Vagina (tissue), 2 donors: ENCODE measurements at regions not wholly inside any gene's neighbourhood (a gene's known extent, or its start where the extent isn't known, plus 50 kb on each side); places are given as distances from the start of the nearest gene placed in this dataset.

Experiments
- DNase-seq, 2 donors: peaks; one replicate each; pipeline ENCODE4 v3.0.0-alpha.2; 2017; ENCODE audit errors: extremely low spot score in 2 of 2
- H3K27ac ChIP-seq: fragments of 200-600 bp; sonication (generic); one replicate; pipeline ENCODE4 v1.5.1; 2019
- H3K27me3 ChIP-seq: fragments of 200-600 bp; sonication (generic); one replicate; pipeline ENCODE4 v1.5.1; 2019
- H3K36me3 ChIP-seq, 2 donors: fragments of 200-600 bp; sonication (generic); one replicate each; pipeline ENCODE4 v1.5.1; 2017 to 2019
- H3K4me1 ChIP-seq: fragments of 200-600 bp; sonication (generic); one replicate; pipeline ENCODE4 v1.5.1; 2019
- H3K4me3 ChIP-seq, 2 donors: fragments of 200-600 bp; sonication (generic); 1 replicate in 1 of 2; 2 replicates in 1 of 2; pipeline ENCODE4 v1.5.1; 2016 to 2019
- H3K9me3 ChIP-seq: fragments of 200-600 bp; sonication (generic); one replicate; pipeline ENCODE4 v1.5.1; 2019
- POLR2A ChIP-seq, 2 donors: fragments of 450-650 bp; IDR thresholded peaks; one replicate each; pipeline ENCODE4 v1.6.1; 2017; ENCODE audit warnings: antibody characterized with exemption in 2 of 2, mild to moderate bottlenecking in 2 of 2, moderate library complexity in 2 of 2
- POLR2AphosphoS5 ChIP-seq, 2 donors: sonication (generic); formaldehyde crosslinking; IDR thresholded peaks; one replicate each; pipeline ENCODE4 v1.9.0; 2017; ENCODE audit warnings: antibody characterized with exemption in 2 of 2, mild to moderate bottlenecking in 2 of 2, low read depth in 1 of 2; ENCODE audit not compliant: insufficient read depth in 1 of 2
- intact Hi-C: fragments of 100-400 bp; cut with DNase I; formaldehyde crosslinking; loops from one replicate; pipeline ENCODE4 v1.15.1; 2023
- TF ChIP-seq, protein P1 (sequence below), 3 experiments: fragments of 450-650 bp in 2 of 3; fragments of 200-600 bp in 1 of 3; sonication (generic) in 1 of 3; IDR thresholded peaks; one replicate each; pipeline ENCODE4 v1.5.1; 2017 to 2019; ENCODE audit warnings: antibody characterized with exemption in 3 of 3, mild to moderate bottlenecking in 2 of 3, moderate library complexity in 2 of 3

DNA sequence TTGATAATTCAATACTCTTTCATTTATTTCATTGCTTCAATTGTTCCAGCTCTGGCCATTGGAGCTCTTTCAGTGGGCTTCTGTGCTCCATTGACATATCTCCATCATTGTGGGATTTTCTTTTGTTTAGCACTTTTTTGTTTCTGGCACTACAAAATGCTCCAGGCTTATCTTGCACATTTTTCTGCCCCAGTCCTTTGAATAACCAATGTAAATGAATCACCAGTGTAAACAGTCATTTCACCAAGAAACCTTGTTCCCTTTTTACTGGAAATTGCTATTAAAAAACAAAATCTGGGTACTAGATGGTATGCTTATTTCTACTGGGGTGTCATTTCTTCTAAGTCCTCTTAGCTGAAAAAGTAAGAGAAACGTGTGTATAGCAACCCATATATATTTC, 173.0 kb upstream of the LYPLAL1 start:
- no peaks in the 10 kb centered on the region for H3K9me3 ChIP-seq
- no peak for DNase-seq
- H3K36me3 ChIP-seq = no peaks in the 10 kb centered on the region
- H3K4me1 ChIP-seq = no peaks in the 10 kb centered on the region
- no peaks in the 10 kb centered on the region for H3K27me3 ChIP-seq
- H3K27ac ChIP-seq = no peak overlapping the region
- no peak overlapping the region for H3K4me3 ChIP-seq
- TF ChIP-seq, protein P1, sequence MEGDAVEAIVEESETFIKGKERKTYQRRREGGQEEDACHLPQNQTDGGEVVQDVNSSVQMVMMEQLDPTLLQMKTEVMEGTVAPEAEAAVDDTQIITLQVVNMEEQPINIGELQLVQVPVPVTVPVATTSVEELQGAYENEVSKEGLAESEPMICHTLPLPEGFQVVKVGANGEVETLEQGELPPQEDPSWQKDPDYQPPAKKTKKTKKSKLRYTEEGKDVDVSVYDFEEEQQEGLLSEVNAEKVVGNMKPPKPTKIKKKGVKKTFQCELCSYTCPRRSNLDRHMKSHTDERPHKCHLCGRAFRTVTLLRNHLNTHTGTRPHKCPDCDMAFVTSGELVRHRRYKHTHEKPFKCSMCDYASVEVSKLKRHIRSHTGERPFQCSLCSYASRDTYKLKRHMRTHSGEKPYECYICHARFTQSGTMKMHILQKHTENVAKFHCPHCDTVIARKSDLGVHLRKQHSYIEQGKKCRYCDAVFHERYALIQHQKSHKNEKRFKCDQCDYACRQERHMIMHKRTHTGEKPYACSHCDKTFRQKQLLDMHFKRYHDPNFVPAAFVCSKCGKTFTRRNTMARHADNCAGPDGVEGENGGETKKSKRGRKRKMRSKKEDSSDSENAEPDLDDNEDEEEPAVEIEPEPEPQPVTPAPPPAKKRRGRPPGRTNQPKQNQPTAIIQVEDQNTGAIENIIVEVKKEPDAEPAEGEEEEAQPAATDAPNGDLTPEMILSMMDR (IDR thresholded peaks at IDR 0.05) = no peak
- TF ChIP-seq POLR2A (IDR thresholded peaks at IDR 0.05) (no peak), POLR2AphosphoS5 (IDR thresholded peaks at IDR 0.05; ENCODE audit: insufficient read depth in 1 of 2, low read depth in 1 of 2) (no peak)
- intact Hi-C loops = no loop called here

- no peak overlapping the region for H3K27ac ChIP-seq
- H3K36me3 ChIP-seq = no peaks in the 10 kb centered on the region
- no peak for DNase-seq
- H3K4me3 ChIP-seq = no peak overlapping the region
- no peaks in the 10 kb centered on the region for H3K4me1 ChIP-seq
- TF ChIP-seq, protein P1 (IDR thresholded peaks at IDR 0.05) = no peak
- intact Hi-C loops = no loop called here
- H3K27me3 ChIP-seq = no peaks in the 10 kb centered on the region
- H3K9me3 ChIP-seq = no peaks in the 10 kb centered on the region
Observed at GRCh38 chr1:219010720-219011119, 163.0 kb upstream of the LYPLAL1 start.

- Histone ChIP-seq H3K36me3 (no peaks in the 10 kb centered on the region), H3K4me1 (no peaks in the 10 kb centered on the region), H3K4me3 (no peak overlapping the region), H3K27ac (no peak overlapping the region), H3K27me3 (no peaks in the 10 kb centered on the region), H3K9me3 (no peaks in the 10 kb centered on the region)
- TF ChIP-seq, protein P1 (IDR thresholded peaks at IDR 0.05) = no peak
- TF ChIP-seq POLR2AphosphoS5 (IDR thresholded peaks at IDR 0.05; ENCODE audit: insufficient read depth in 1 of 2, low read depth in 1 of 2) = no peak
- intact Hi-C loops = no loop called here
- DNase-seq = no peak
Observed at GRCh38 chr1:219020386-219020785, 153.3 kb upstream of the LYPLAL1 start.

GRCh38 chr1:219020846-219021245, 152.8 kb upstream of the LYPLAL1 start:
- no peak for DNase-seq
- Histone ChIP-seq H3K4me1 (no peaks in the 10 kb centered on the region), H3K27ac (no peak overlapping the region), H3K4me3 (no peak overlapping the region), H3K27me3 (no peaks in the 10 kb centered on the region), H3K9me3 (no peaks in the 10 kb centered on the region), H3K36me3 (no peaks in the 10 kb centered on the region)
- TF ChIP-seq POLR2A (IDR thresholded peaks at IDR 0.05) = no peak
- TF ChIP-seq, protein P1 (IDR thresholded peaks at IDR 0.05) = no peak
- no peak for TF ChIP-seq POLR2AphosphoS5 (IDR thresholded peaks at IDR 0.05; ENCODE audit: insufficient read depth in 1 of 2, low read depth in 1 of 2)
- intact Hi-C loops = no loop called here

DNA sequence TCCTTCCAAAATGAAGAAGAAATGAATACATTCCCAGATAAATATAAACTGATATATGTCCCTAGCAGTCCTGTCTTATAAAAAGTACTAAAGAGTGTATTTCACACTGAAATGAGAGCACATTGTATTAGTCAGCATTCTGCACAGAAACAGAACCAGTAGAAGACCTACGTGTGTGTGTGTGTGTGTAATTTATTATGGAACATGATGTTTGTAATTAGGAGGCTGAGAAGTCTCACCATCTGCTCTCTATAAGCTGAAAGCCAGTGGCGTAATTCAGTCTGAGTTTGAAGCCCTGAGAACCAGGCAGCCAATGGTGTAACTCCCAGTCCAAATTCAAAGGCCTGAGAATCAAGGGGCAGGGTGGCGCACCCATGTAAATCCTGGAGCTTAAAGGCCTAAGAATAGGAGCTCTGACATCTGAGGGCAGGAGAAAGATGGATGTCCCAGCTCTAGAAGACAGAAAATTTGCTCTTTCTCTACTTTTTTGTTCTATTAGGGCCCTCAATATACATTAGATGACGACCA, 146.5 kb upstream of the LYPLAL1 start:
- Histone ChIP-seq H3K27me3 (no peaks in the 10 kb centered on the region), H3K9me3 (no peaks in the 10 kb centered on the region), H3K27ac (no peak overlapping the region), H3K4me1 (no peaks in the 10 kb centered on the region), H3K36me3 (no peaks in the 10 kb centered on the region), H3K4me3 (no peak overlapping the region)
- DNase-seq = no peak
- intact Hi-C loops = no loop called here
- TF ChIP-seq POLR2AphosphoS5 (IDR thresholded peaks at IDR 0.05; ENCODE audit: insufficient read depth in 1 of 2, low read depth in 1 of 2) (no peak), POLR2A (IDR thresholded peaks at IDR 0.05) (no peak)
- TF ChIP-seq, protein P1 (IDR thresholded peaks at IDR 0.05) = no peak
